ENCODE measurements at regions not wholly inside any gene's neighbourhood (a gene's known extent, or its start where the extent isn't known, plus 50 kb on each side); places are given as distances from the start of the nearest gene placed in this dataset.
A peak's percentile ranks its signal among the peaks of the same experiment; 100 is the strongest.

GRCh38 chr4:121220698-121221097 is 56.6 kb upstream of the TNIP3 start:
- DNase-seq (ENCODE audit: low read depth) = no peak
- H3K4me3 ChIP-seq (ENCODE audit: control insufficient read depth, low read depth, low read length) = no peak overlapping the region
- TF ChIP-seq, protein P1, sequence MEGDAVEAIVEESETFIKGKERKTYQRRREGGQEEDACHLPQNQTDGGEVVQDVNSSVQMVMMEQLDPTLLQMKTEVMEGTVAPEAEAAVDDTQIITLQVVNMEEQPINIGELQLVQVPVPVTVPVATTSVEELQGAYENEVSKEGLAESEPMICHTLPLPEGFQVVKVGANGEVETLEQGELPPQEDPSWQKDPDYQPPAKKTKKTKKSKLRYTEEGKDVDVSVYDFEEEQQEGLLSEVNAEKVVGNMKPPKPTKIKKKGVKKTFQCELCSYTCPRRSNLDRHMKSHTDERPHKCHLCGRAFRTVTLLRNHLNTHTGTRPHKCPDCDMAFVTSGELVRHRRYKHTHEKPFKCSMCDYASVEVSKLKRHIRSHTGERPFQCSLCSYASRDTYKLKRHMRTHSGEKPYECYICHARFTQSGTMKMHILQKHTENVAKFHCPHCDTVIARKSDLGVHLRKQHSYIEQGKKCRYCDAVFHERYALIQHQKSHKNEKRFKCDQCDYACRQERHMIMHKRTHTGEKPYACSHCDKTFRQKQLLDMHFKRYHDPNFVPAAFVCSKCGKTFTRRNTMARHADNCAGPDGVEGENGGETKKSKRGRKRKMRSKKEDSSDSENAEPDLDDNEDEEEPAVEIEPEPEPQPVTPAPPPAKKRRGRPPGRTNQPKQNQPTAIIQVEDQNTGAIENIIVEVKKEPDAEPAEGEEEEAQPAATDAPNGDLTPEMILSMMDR (conservative IDR thresholded peaks at IDR 0.05; ENCODE audit: control insufficient read depth, insufficient read depth, low read depth, low read length) = no peak

DNA sequence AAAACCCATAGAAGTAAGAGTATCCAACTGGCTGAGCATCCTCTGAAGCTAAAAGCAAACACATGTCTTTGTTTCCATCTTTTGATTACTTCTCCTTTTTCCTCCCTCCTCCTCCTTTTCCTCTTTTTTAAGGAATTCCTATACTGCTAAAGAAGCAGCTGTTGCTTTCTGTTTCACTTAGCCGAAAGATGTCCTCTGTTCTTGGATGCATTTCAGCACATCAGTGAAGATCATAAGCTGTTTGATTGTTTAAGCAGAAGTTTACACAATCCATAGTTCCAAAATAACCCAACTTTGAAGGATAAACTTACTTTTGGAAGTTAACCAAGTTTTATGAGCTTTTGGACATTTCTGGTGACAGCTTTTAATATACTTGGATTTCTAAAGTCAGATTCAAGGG is 55.1 kb upstream of the TNIP3 start:
- DNase-seq (ENCODE audit: low read depth) = no peak
- TF ChIP-seq, protein P1 (conservative IDR thresholded peaks at IDR 0.05; ENCODE audit: control insufficient read depth, insufficient read depth, low read depth, low read length) = no peak
- no peak overlapping the region for H3K4me3 ChIP-seq (ENCODE audit: control insufficient read depth, low read depth, low read length)

DNA sequence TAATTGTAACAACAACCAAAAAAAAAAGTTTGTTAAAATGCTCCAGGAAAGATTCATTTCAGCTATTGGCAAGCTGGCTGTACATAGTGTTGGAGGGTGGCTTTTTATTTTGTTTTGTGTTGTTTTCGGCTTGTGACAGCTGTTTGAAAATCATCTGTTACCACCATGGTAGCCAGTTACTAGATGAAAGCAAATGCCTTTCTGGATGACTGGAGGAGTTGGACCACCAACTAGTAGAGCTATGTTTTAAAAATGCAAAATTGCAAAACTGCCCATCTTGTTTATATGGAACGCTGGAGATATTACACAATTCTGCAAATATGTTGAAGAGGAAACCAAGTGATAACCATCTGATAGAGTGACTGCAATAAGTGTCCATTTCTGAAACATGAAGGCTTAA is 53.2 kb upstream of the TNIP3 start:
- peak; percentile 40 for DNase-seq (ENCODE audit: low read depth)
- TF ChIP-seq, protein P1 (conservative IDR thresholded peaks at IDR 0.05; ENCODE audit: control insufficient read depth, insufficient read depth, low read depth, low read length) = no peak
- no peak overlapping the region for H3K4me3 ChIP-seq (ENCODE audit: control insufficient read depth, low read depth, low read length)

GRCh38 chr4:121216461-121216860 is 52.3 kb upstream of the TNIP3 start:
- no peak overlapping the region for H3K4me3 ChIP-seq (ENCODE audit: control insufficient read depth, low read depth, low read length)
- DNase-seq (ENCODE audit: low read depth) = no peak
- TF ChIP-seq, protein P1 (conservative IDR thresholded peaks at IDR 0.05; ENCODE audit: control insufficient read depth, insufficient read depth, low read depth, low read length) = no peak

GRCh38 chr4:121213940-121214339 is 49.8 kb upstream of the TNIP3 start:
- no peak for DNase-seq (ENCODE audit: low read depth)
- TF ChIP-seq, protein P1 (conservative IDR thresholded peaks at IDR 0.05; ENCODE audit: control insufficient read depth, insufficient read depth, low read depth, low read length) = no peak
- no peak overlapping the region for H3K4me3 ChIP-seq (ENCODE audit: control insufficient read depth, low read depth, low read length)
